MCF 10A (cell line): ENCODE measurements at regions not wholly inside any gene's neighbourhood (a gene's known extent, or its start where the extent isn't known, plus 50 kb on each side); places are given as distances from the start of the nearest gene placed in this dataset.

Source experiments
- BruUV-seq: library from RNA; stranded (reverse); fragments of 400-500 nt; replicated peaks from 2 replicates; lab custom pipeline; 2021; lab: Mats Ljungman, UMichigan
- CTCF ChIA-PET: fragments of 300-600 bp; sonication (Branson Sonifier 250); formaldehyde crosslinking; extraction: SDS; loops from one replicate; lab custom pipeline; 2021; ENCODE audit warnings: antibody characterized with exemption, inconsistent platforms; lab: Yijun Ruan, JAX
- POLR2A ChIA-PET: fragments of 300-600, 350-650 bp; sonication (Branson Sonifier 250); formaldehyde crosslinking; extraction: SDS; loops from one replicate; lab custom pipeline; 2020; ENCODE audit warnings: antibody characterized with exemption, inconsistent platforms; lab: Yijun Ruan, JAX
- DNase-seq: peaks from one replicate; pipeline ENCODE4 v3.0.0-alpha.2; 2018; ENCODE audit not compliant: unreplicated experiment
- H3K27ac Mint-ChIP-seq: one replicate; pipeline ENCODE4 v1.8.0; 2022; ENCODE audit warnings: mild to moderate bottlenecking, low read depth, mixed read lengths; ENCODE audit not compliant: unreplicated experiment
- H3K27me3 Mint-ChIP-seq: one replicate; pipeline ENCODE4 v1.8.0; 2022; ENCODE audit warnings: mixed read lengths; ENCODE audit not compliant: insufficient read depth, unreplicated experiment
- H3K36me3 Mint-ChIP-seq: one replicate; pipeline ENCODE4 v1.8.0; 2022; ENCODE audit warnings: mild to moderate bottlenecking, moderate library complexity, mixed read lengths; ENCODE audit not compliant: insufficient read depth, unreplicated experiment
- H3K4me1 Mint-ChIP-seq: one replicate; pipeline ENCODE4 v1.8.0; 2022; ENCODE audit warnings: mixed read lengths; ENCODE audit not compliant: insufficient read depth, unreplicated experiment
- H3K4me3 Mint-ChIP-seq: one replicate; pipeline ENCODE4 v1.8.0; 2022; ENCODE audit warnings: mild to moderate bottlenecking, moderate library complexity, mixed read lengths; ENCODE audit not compliant: unreplicated experiment
- H3K9me3 Mint-ChIP-seq: one replicate; pipeline ENCODE4 v1.8.0; 2022; ENCODE audit warnings: mixed read lengths; ENCODE audit not compliant: unreplicated experiment
- CTCF ChIP-seq: fragments of 200-600 bp; IDR thresholded peaks from one replicate; pipeline ENCODE4 v1.8.0; 2022; ENCODE audit warnings: antibody characterized with exemption, mild to moderate bottlenecking; ENCODE audit not compliant: unreplicated experiment
- intact Hi-C: fragments of 100-400 bp; cut with micrococcal nuclease; formaldehyde crosslinking; loops from 2 replicates; pipeline ENCODE4 v1.14.1; 2022

- ChIA-PET POLR2A (no interaction called here), CTCF (no interaction called here)
- DNase-seq, result no peak
- intact Hi-C loops, result no loop called here
- Mint-ChIP-seq H3K36me3 (no peaks in the 10 kb centered on the region), H3K4me3 (no peak overlapping the region), H3K9me3 (no peaks in the 10 kb centered on the region), H3K27ac (no peak overlapping the region), H3K27me3 (no peaks in the 10 kb centered on the region), H3K4me1 (no peaks in the 10 kb centered on the region)
- TF ChIP-seq CTCF, result no peak
- no TSS peak for BruUV-seq
Observed at GRCh38 chr5:89613222-89613956, 730.4 kb upstream of the MEF2C start.

GRCh38 chr5:89606939-89607534, 724.1 kb upstream of the MEF2C start:
- H3K36me3 Mint-ChIP-seq, result no peaks in the 10 kb centered on the region
- no peak for DNase-seq
- no peak overlapping the region for H3K27ac Mint-ChIP-seq
- H3K4me3 Mint-ChIP-seq, result no peak overlapping the region
- no peaks in the 10 kb centered on the region for H3K27me3 Mint-ChIP-seq
- no TSS peak for BruUV-seq
- H3K9me3 Mint-ChIP-seq, result no peaks in the 10 kb centered on the region
- TF ChIP-seq CTCF, result no peak
- ChIA-PET CTCF (no interaction called here), POLR2A (no interaction called here)
- intact Hi-C loops, result no loop called here
- no peaks in the 10 kb centered on the region for H3K4me1 Mint-ChIP-seq

- H3K4me3 Mint-ChIP-seq, result no peak overlapping the region
- no peaks in the 10 kb centered on the region for H3K9me3 Mint-ChIP-seq
- DNase-seq, result no peak
- H3K4me1 Mint-ChIP-seq, result no peaks in the 10 kb centered on the region
- H3K27ac Mint-ChIP-seq, result no peak overlapping the region
- ChIA-PET POLR2A (no interaction called here), CTCF (no interaction called here)
- no peaks in the 10 kb centered on the region for H3K27me3 Mint-ChIP-seq
- no peak for TF ChIP-seq CTCF
- no TSS peak for BruUV-seq
- H3K36me3 Mint-ChIP-seq, result no peaks in the 10 kb centered on the region
- intact Hi-C loops, result no loop called here
Observed at GRCh38 chr5:89604342-89604741, 721.4 kb upstream of the MEF2C start.

- POLR2A ChIA-PET, result no interaction called here
- no peak for DNase-seq
- H3K27ac Mint-ChIP-seq, result no peak overlapping the region
- H3K9me3 Mint-ChIP-seq, result no peaks in the 10 kb centered on the region
- H3K4me3 Mint-ChIP-seq, result no peak overlapping the region
- BruUV-seq, result no TSS peak
- H3K4me1 Mint-ChIP-seq, result no peaks in the 10 kb centered on the region
- CTCF ChIA-PET, result no interaction called here
- no peaks in the 10 kb centered on the region for H3K36me3 Mint-ChIP-seq
- no peaks in the 10 kb centered on the region for H3K27me3 Mint-ChIP-seq
- TF ChIP-seq CTCF, result no peak
- intact Hi-C loops, result no loop called here
Observed at GRCh38 chr5:89601880-89602279, 718.9 kb upstream of the MEF2C start.
